ENCODE measurements at regions not wholly inside any gene's neighbourhood (a gene's known extent, or its start where the extent isn't known, plus 50 kb on each side); places are given as distances from the start of the nearest gene placed in this dataset.

DNA sequence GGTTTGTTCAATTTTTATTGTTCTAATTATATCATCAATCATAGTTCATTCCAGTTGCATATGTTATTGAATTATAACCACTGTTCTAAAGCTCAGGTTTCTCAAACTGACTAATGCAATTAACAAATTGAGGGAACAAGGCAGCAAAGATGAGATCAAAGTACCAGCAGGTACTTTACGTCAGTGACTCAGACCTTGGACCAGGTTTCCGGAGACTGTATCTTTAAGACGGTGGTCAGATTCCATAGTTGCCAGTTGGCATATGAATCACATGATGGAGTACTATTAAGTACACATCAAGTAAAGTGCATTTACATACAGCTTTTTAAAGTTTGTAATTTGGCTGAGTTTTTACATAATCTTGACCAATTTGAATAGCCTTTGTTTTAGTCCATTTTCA lies 583.6 kb upstream of the ROBO2 start:
- WGBS, 4 donors, result 74 to 88% (median 83%) methylated on average over 3 of the region's 3 CpGs
- H3K9me3 ChIP-seq (replicated peaks in 1 of 3), result no peaks in the 10 kb centered on the region
- intact Hi-C loops (cut with DNase I), result no loop called here
- TF ChIP-seq CTCF (IDR thresholded peaks at IDR 0.05) (no peak), POLR2A (IDR thresholded peaks at IDR 0.05) (no peak)
- no peaks in the 10 kb centered on the region for H3K4me1 ChIP-seq (replicated peaks in 1 of 2)
- no peaks in the 10 kb centered on the region for H3K36me3 ChIP-seq (replicated peaks in 1 of 2)
- no peaks in the 10 kb centered on the region for H3K27me3 ChIP-seq
- DNase-seq, result no peak
- no peak overlapping the region for H3K27ac ChIP-seq
- H3K4me3 ChIP-seq, result no peak overlapping the region

- intact Hi-C loops (cut with DNase I), result no loop called here
- Histone ChIP-seq H3K27me3 (no peaks in the 10 kb centered on the region), H3K27ac (no peak overlapping the region), H3K4me3 (no peak overlapping the region), H3K36me3 (replicated peaks in 1 of 2) (no peaks in the 10 kb centered on the region), H3K9me3 (replicated peaks in 1 of 3) (no peaks in the 10 kb centered on the region), H3K4me1 (replicated peaks in 1 of 2) (no peaks in the 10 kb centered on the region)
- WGBS, 4 donors, result 77 to 87% (median 84%) methylated on average over 4 of the region's 4 CpGs
- no peak for DNase-seq
- no peak for TF ChIP-seq POLR2A (IDR thresholded peaks at IDR 0.05)
- no peak for TF ChIP-seq CTCF (IDR thresholded peaks at IDR 0.05)
These were observed 576.4 kb upstream of the ROBO2 start for GRCh38 chr3:76463501-76463900.

DNA sequence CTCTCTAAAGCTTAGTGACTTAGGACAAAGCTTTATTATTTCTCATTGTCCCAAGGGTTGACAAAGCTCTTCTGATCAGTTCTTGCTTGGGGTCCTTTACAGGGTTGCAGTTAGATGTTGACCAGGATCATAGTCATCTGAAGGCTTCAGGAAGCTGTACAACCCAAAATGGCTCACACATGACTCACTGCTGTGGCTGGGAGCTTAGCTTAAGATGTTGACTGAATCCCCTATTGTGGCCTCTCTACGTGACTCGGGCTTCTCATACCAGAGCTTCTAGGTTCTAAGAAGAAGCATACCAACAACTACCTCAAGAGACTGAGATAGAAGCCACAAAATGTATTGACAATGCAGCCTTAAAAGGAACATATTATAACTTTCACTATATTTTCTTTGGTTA lies 569.6 kb upstream of the ROBO2 start:
- Histone ChIP-seq H3K27ac (no peak overlapping the region), H3K4me1 (replicated peaks in 1 of 2) (no peaks in the 10 kb centered on the region), H3K9me3 (replicated peaks in 1 of 3) (no peaks in the 10 kb centered on the region), H3K36me3 (replicated peaks in 1 of 2) (no peaks in the 10 kb centered on the region), H3K4me3 (no peak overlapping the region), H3K27me3 (no peaks in the 10 kb centered on the region)
- TF ChIP-seq CTCF (IDR thresholded peaks at IDR 0.05) (no peak), POLR2A (IDR thresholded peaks at IDR 0.05) (no peak)
- no peak for DNase-seq
- 76 to 89% (median 82%) methylated on average over 2 of the region's 2 CpGs for WGBS, 4 donors
- intact Hi-C loops (cut with DNase I), result no loop called here

DNA sequence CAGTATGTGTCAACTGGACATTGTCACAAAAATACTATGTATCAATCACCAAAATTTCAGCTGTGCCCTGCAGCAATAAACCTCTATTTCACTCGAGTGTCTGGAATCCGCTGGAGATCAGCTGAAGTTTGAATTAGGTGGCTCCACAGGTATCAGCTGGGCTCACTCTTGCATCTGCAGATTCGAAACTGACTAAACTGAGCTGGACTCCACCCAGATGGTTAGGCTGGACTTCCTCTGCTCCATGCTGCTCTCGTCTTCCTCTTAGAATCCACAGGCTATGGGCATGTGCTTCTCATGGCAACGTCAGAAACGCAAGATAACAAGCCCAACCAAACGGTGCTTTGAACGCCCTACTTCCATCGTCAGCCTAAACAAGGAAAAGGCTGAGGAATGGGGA lies 565.3 kb upstream of the ROBO2 start:
- WGBS, 4 donors, result 68 to 79% (median 75%) methylated on average over 9 of the region's 9 CpGs
- H3K4me3 ChIP-seq, result no peak overlapping the region
- TF ChIP-seq CTCF (IDR thresholded peaks at IDR 0.05), result no peak
- TF ChIP-seq POLR2A (IDR thresholded peaks at IDR 0.05), result no peak
- no peaks in the 10 kb centered on the region for H3K36me3 ChIP-seq (replicated peaks in 1 of 2)
- H3K9me3 ChIP-seq (replicated peaks in 1 of 3), result no peaks in the 10 kb centered on the region
- H3K4me1 ChIP-seq (replicated peaks in 1 of 2), result no peaks in the 10 kb centered on the region
- DNase-seq, result no peak
- H3K27ac ChIP-seq, result no peak overlapping the region
- no peaks in the 10 kb centered on the region for H3K27me3 ChIP-seq
- intact Hi-C loops (cut with DNase I), result no loop called here
